HG03378 (cell line): ENCODE measurements at regions not wholly inside any gene's neighbourhood (a gene's known extent, or its start where the extent isn't known, plus 50 kb on each side); places are given as distances from the start of the nearest gene placed in this dataset.
"Not testable (repeated sequence)": the region's sequence is repeated elsewhere in the genome, so short reads cannot be mapped to it uniquely, and the experiment has no call there.

Source experiments
- ATAC-seq: cut with Tn5 transposase; IDR thresholded peaks from one replicate; pipeline ENCODE4 v1.9.1; 2021; ENCODE audit warnings: mild to moderate bottlenecking, moderate library complexity; ENCODE audit not compliant: unreplicated experiment

DNA sequence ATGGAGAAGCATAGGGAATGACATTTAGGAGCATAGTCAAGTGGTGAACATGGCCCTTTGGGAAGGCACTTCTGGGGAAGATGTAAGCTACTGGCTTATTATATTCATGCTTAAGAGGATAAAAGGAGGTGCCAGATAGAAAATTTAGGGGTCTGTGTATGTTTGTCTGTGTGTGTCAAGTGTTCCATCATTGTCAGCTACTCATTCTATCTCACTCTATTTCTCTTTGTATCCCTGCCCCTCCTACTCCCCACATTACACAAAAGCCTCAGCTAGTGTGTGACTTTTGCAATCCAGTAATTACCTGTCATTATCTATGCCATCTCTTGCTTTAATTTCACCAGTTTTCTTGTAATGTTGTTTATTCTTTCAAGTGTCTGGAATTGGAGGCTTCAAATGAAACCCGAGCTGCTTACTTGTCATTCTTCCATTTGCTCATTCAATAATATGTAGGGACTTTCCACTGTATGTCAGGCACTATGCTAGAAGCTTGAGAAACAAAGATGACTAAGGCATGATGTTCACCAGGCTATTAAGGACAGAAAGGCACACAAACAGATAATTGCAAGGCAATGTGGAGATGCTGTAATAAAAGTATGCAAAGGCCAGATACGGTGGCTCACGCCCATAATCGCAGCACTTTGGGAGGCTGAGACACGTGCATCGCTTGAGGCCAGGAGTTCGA, 229.8 kb upstream of the TEX13C start:
- no peak for ATAC-seq

DNA sequence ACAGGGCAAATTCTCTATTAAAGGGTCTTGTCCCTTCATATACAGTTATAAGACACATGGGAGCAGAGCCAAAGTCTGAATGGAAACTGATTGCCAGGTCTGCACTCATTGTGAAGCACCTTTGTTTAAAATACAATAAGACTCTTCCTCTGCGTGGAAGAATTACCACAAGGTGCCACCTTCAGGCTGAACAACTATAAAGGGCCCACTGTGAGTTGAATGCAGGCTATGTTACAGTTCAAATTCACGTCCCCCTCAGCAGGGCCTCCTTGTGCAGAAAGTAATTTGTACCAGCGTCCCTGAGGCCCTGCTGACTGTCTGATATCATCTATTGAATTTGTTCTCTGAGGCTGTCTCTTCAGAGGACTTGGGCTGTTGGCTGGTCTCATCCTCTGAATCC, 225.8 kb upstream of the TEX13C start:
- ATAC-seq, result no peak

DNA sequence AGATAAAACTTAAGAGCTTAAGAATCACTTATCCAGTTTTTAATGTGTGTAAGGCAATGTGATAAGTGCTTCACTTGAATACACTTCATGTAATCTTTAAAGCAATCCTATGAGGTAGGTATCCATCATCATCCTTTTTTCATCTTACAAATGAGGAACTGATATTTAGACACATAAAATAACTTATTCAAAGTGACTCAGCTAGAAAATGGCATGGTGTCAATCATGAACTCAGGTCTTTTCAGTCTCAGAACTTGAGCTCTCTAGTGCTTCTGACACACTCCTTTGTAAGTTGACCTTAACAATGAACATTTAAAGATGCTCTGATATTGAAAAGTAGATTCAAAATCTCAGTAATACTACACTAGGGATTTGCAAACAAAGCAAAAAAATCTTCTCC, 224.8 kb upstream of the TEX13C start:
- no peak for ATAC-seq

DNA sequence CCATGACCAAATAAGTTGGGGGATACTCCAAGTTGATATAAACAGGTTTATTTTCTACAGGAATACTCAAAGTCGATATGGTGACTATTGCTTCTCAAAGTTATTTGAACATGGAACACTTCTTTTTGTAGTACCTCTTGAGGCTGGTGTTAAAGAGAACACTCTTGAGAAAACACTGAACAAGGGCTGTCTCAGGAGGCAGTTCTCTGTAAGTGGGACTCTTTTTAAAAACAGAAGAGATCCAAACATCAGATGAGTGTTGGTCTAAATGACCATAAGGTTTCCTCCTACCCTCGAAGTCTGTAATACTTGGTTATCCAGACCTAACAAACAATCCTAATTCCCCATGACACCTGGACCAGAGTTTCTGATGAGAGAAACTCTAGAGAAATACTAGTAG, 223.2 kb upstream of the TEX13C start:
- ATAC-seq, result no peak

DNA sequence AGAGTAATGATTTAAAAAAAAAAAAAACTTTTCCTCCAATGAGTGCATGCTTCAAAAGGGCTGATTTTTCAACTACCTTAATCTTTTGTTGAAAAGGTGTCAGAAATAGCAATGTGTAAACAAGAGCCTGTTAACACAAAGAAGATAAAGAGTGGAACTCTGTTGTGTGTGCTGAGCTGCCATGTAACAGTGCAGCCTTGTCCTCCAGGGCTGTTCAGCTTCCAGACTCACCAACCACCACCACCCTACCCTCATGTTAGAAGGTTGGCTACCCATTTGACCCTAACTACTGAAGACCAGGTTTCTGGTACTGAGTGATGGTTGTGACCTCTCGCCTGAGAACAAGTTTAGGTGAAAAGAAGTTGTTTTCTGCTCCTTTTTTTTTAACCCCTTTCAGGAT, 222.8 kb upstream of the TEX13C start:
- no peak for ATAC-seq

DNA sequence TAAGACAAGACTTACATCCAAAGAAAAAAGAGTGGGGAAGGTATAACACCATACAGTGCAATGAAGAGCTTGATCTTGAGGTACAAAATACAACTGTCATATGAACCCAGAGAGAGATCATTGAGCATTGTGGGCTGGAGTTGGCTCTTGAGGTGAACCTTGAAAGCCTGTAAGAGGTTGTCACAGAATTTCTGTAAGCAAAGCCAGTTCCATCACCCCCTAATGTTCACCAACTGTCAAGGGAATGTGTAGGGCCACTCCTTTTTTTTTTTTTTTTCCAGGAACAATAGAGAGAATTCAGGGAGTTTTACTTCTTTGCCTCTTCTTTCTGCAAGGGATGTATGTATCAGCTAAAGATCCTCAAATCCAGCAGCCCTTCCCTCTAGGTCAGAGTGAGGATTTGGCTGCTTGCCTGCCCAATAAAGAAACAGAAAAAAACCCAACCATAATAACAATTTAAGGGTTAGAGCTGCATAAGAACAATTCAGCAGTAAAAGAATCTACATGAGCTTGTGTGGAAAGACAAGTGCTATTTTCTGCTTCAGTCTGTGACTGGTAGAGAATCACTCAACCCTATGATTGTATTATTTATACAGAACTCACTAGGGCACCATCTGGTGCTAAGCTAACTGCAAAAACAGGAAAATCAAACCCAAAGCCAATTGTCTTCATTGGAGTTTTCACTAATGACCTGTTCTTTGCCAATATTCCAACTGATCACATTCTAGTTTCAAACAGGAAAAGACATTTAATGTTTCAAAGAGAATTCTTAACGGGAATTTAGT, 217.5 kb upstream of the TEX13C start:
- ATAC-seq, result no peak

DNA sequence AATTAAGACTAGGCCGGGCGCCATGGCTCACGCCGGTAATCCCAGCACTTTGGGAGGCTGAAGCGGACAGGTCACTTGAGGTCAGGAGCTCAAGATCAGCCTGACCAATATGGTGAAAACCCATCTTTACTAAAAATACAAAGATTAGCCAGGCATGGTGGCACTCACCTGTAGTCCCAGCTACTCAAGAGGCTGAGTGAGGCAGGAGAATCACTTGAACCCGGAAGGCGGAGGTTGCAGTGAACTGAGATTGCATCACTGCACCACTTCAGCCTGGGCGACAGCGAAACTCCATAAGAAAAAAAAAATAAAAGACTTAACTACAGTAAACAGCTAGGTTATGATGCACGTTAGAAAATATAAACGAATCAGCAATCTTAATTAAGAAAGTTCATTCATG, 216.0 kb upstream of the TEX13C start:
- no peak for ATAC-seq

DNA sequence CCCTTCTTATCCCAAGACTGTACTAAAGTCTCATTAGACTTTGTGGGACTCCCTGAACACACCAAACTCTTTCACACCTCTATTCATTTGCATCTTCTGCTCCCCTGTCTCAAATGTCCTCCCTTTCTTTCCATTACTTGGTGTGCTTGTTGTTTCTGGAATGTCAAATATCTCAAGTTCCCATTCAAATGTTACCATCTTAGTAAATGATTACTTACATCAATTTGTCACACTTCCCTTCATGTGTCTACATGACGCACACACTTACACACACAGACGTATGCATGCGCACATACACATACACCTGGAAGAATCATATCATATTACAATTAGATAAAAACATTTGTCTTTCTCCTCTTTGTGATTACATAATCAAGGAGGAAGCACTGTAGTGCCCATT, 210.8 kb upstream of the TEX13C start:
- no peak for ATAC-seq

DNA sequence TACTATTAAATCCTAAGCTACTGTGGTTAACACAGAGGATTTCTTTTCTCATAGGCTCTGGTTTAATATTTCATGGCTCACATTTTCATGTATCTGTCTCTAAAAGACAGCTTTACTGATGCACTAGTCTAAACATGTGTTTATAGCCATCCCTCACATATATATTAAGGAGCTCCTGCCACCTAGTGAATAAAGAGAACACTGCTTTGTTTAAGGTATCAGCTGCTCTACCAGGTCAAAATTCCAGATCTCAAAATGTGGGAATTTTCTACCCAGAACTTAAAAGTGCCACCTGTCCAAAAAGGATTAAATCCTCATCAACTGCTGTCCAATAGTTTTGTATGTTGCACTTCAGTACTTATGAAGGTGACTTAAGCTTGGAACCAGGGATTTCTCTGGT, 188.5 kb upstream of the TEX13C start:
- ATAC-seq, result no peak

DNA sequence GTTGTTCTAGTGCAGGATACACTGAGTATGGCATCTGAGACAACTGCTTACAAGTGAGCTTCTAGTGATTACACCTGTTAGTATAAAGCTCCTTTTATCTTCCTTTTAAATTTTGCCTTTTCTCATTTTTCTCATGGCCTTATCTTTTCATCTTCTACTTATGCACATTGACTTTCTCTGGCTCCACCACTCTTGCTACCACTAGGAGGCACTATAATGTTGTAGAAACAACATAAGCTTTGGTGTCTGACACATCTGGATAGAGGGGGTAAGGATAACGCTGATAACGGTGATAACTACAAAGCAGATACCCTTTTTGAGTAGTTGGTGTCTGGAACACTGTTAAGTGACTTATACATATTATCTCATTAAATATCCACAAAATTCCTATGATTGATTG, 187.4 kb upstream of the TEX13C start:
- peak; percentile 58 for ATAC-seq

DNA sequence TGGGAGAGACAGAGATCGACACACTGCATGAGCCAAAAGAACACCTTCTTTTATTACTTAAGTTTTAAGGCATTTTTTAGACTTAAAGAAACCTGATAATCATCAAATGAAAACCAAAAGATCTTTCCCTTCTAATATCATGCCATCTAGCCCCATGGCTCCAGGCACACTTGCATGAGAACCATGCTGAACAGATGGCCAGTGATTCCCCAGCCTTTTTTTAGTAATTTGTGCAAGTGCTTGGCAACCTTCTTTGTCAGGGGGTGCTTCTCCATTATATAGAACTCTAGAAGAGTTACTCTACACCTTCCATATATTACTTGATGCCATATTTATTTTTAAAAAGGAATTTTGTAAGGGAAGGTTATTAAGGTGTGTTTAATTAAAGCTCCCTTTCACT, 182.2 kb upstream of the TEX13C start:
- ATAC-seq, result no peak

DNA sequence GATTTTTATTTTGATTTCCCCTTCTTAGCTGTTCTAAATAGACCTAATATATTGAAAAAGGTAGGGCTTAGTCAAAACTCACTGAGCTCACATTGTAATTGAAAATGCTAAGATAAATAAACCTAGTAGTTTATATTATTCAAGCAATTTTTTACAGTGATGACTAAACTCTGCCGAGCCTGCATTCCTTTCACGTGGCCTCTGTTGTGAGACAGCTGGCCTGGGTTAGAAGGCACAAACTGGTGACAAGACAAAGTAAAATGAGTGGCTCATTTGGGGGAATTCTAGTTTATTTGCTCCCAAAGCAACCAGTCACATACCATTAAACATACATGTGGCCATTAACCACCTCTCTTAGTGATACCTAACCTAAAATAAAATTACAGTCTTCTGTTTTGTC, 169.4 kb upstream of the TEX13C start:
- no peak for ATAC-seq

DNA sequence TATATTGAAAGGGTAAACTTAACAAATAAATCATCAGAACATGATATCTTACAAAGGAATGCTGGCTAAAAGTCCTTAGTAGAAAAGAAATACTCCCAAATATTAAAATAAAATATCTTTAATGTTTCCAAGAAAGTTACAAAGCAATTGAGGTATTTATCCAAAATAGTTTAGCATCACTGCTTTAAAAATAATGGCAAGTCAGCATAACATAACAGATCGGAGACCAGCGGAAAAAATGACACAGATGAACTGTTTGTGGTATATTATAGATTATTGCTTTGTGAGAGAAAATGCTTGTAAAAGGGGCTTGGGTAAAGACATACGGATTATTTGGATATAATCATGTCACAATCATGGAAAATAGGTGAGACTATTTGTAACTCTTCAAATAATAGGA, 168.5 kb upstream of the TEX13C start:
- ATAC-seq, result no peak

DNA sequence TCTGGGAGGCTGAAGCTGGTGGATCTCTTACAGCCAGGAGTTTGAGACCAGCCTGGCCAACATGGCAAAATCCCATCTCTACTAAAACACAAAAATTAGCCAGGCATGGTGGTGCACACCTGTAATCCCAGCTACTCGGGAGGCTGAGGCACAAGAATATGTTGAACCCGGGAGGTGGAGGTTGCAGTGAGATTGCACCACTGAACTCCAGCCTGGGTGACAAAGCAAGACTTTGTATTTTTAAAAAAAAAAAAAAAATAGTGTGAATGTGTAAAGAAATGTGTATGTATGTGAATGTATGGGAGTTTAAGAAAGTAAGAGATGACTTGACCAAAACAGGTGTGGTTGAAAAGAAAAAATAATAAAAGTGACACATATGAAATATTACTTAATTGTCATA, 167.7 kb upstream of the TEX13C start:
- ATAC-seq, result no peak

DNA sequence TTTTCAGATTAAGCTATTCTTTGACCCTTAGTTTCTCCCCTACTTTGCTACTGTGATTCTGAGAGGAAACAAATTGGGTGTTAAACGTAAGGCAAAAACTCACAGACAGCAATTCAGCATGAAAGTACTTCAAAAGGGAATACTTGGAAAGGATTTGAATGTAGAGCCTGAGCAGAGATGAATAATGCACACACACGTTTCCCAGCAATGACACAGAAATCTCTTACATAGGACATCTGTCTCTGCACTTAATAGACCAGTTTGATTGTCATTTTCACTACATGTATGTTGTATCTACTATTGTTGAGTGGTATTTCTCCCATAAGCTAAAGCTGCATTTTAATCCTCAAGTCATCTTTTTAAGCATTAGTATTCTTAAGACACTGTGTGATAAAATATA, 166.1 kb upstream of the TEX13C start:
- ATAC-seq, result no peak

DNA sequence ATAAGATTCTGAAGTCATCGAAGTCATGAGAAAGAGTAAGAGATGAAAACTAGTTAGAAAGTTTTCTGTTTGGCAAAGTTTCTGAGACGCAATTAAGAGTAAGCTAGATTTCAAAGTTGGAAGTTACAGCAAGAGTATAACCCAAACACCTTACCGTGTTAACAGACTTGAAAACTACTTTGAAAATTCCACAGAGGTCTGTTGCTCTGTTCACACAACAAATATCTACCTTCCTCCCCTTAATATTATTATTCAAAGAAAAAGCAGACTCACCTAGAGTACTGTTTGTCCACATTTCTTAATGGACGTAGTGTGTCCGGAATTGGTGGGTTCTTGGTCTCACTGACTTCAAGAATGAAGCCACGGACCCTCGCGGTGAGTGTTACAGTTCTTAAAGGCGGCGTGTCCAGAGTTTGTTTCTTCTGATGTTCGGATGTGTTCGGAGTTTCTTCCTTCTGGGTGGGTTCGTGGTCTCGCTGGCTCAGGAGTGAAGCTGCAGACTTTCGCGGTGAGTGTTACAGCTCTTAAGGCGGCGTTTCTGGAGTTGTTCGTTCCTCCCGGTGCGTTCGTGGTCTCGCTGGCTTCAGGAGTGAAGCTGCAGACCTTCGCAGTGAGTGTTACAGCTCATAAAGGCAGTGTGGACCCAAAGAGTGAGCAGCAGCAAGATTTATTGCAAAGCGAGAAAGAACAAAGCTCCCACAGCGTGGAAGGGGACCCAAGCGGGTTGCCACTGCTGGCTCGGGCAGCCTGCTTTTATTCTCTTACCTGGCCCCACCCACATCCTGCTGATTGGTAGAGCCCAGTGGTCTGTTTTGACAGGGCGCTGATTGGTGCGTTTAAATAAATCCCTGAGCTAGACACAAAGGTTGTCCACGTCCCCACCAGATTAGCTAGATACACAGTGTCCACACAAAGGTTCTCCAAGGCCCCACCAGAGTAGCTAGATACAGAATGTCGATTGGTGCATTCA, 165.1 kb upstream of the TEX13C start:
- not testable (repeated sequence) for ATAC-seq

DNA sequence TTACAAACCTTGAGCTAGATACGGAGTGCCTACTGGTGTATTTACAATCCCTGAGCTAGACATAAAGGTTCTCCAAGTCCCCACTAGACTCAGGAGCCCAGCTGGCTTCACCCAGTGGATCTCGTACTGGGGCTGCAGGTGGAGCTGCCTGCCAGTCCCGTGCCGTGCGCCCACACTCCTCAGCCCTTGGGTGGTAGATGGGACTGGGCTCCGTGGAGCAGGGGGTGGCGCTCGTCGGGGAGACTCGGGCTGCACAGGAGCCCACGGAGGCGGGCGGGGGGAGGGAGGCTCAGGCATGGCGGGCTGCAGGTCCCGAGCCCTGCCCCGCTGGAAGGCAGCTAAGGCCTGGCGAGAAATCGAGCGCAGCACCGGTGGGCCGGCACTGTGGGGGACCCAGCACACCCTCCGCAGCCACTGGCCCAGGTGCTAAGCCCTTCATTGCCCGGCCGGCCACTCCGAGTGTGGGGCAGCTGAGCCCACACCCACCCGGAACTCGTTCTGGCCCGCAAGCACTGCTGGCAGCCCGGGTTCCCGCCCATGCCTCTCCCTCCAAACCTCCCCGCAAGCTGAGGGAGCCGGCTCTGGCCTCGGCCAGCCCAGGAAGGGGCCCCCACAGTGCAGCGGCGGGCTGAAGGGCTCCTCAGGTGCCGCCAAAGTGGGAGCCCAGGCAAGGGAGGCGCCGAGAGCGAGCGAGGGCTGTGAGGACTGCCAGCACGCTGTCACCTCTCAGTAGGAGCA, 164.2 kb upstream of the TEX13C start:
- not testable (repeated sequence) for ATAC-seq

DNA sequence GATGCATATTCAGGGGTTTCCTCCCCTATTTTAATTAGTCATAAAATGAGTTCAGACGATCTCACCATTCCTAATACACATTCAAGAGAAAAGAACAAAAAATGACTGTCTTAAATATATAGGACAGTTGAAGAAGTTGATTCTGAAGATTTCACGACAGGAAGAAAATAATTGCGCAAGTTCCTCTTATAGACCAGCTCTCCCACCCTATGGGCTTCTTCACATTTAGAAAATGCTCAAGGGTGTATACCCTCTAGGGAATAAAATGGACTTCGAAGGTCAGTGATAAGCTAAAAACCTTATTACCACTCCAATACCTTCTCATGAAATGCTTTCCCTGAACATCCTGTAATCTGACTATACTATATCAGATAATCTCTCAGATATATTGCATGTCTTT, 149.2 kb upstream of the TEX13C start:
- ATAC-seq, result no peak

DNA sequence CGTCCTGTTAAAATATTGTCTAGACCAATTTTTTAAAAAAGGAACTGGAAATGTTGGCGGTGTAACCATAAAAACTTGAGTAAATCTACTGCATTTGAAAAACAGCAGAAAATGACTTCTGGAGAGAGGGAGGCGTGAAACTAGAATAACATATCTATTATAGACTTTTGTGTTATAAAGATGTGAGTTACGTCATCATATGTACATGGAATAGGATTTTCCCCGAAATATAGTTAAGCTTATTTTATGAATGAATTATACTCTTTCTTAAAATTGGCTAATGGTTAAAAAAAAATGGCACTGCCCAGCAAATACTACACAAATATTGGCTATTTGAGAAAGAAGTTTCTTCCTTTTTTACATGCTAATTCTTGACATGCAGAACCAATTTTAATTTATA, 147.1 kb upstream of the TEX13C start:
- ATAC-seq, result no peak

DNA sequence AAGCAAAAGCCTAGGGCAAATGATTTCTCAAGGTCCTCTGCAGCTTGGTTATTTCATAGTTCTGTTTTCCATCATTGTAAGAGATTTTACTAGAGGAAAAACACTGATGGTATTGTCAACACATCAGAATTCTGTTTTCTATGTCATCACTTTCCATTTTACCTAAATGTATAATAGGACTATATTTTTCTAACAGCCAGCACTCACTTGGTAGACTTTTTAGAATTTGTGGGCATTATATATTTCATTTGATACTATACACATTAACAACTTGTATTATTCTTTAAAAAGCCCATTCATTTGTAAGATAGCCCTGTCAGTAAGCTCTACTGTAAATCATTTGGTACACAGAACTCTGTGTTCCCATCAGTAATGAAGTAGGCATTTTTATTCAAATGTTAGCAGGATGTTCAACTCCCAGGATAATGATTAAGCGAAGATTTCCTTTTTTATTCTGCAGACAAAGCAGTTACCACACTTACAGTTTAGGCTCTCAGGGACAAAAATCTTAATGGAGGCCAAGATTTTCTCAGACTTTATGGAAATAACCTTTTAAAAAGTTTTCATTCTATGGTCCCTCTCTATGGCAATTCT, 143.6 kb upstream of the TEX13C start:
- ATAC-seq, result no peak
